PC-9 (cell line): ENCODE measurements at regions not wholly inside any gene's neighbourhood (a gene's known extent, or its start where the extent isn't known, plus 50 kb on each side); places are given as distances from the start of the nearest gene placed in this dataset.

Experiments
- BruUV-seq: library from RNA; stranded (reverse); fragments of 400-500 nt; replicated peaks from 2 replicates; lab custom pipeline; 2021; lab: Mats Ljungman, UMichigan
- CTCF ChIA-PET: fragments of 300-600 bp; sonication (Branson Sonifier 250); formaldehyde crosslinking; loops from one replicate; lab custom pipeline; 2022; ENCODE audit warnings: antibody characterized with exemption; lab: Charles Lee
- POLR2A ChIA-PET: fragments of 300-600 bp; sonication (Branson Sonifier 250); formaldehyde crosslinking; loops from one replicate; lab custom pipeline; 2022; ENCODE audit warnings: antibody characterized with exemption; ENCODE audit not compliant: unreplicated experiment; lab: Charles Lee
- DNase-seq, 2 experiments: peaks; one replicate each; pipeline versions ENCODE4 v3.0.0 to v3.0.0-alpha.2; 2015 to 2022; ENCODE audit warnings: mixed read lengths in 1 of 2
- H2AFZ ChIP-seq: fragments of 200-600 bp; sonication (generic); 2 replicates; pipeline ENCODE4 v1.8.1; 2017; ENCODE audit warnings: antibody characterized with exemption
- H3F3A ChIP-seq: fragments of 200-600 bp; sonication (generic); 2 replicates; pipeline ENCODE4 v1.8.1; 2017; ENCODE audit warnings: antibody characterized with exemption, mild to moderate bottlenecking, low read depth; ENCODE audit not compliant: insufficient read depth
- H3K27ac ChIP-seq: fragments of 200-600 bp; sonication (generic); 2 replicates; pipeline ENCODE4 v1.6.1; 2016; ENCODE audit warnings: mixed run types
- H3K27me3 ChIP-seq: fragments of 200-600 bp; sonication (generic); 2 replicates; pipeline ENCODE4 v1.6.1; 2016; ENCODE audit warnings: low read depth, mixed run types; ENCODE audit not compliant: insufficient read depth
- H3K36me3 ChIP-seq: fragments of 200-600 bp; sonication (generic); 2 replicates; pipeline ENCODE4 v1.6.1; 2016; ENCODE audit warnings: low read depth, mixed run types
- H3K4me1 ChIP-seq: fragments of 200-600 bp; sonication (generic); replicated peaks from 2 replicates; pipeline ENCODE4 v1.6.1; 2016; ENCODE audit warnings: mixed run types; ENCODE audit not compliant: insufficient read depth
- H3K4me2 ChIP-seq: fragments of 200-600 bp; sonication (generic); 2 replicates; pipeline ENCODE4 v1.6.1; 2017; ENCODE audit warnings: mixed run types
- H3K4me3 ChIP-seq: fragments of 200-600 bp; sonication (generic); 2 replicates; pipeline ENCODE4 v1.6.1; 2016; ENCODE audit warnings: mixed run types
- H3K79me2 ChIP-seq: fragments of 200-600 bp; sonication (generic); 2 replicates; pipeline ENCODE4 v1.6.1; 2017; ENCODE audit warnings: low read depth, mixed run types
- H3K9me2 ChIP-seq: fragments of 200-600 bp; sonication (generic); 2 replicates; pipeline ENCODE4 v1.8.1; 2017; ENCODE audit warnings: mild to moderate bottlenecking; ENCODE audit not compliant: insufficient read depth
- H3K9me3 ChIP-seq: fragments of 200-600 bp; sonication (generic); 2 replicates; pipeline ENCODE4 v1.8.1; 2016; ENCODE audit warnings: low read depth; ENCODE audit not compliant: insufficient read depth
- H4K20me1 ChIP-seq: fragments of 200-600 bp; sonication (generic); 2 replicates; pipeline ENCODE4 v1.8.1; 2017; ENCODE audit not compliant: insufficient read depth
- EZH2 ChIP-seq: fragments of 200-600 bp; sonication (generic); IDR thresholded peaks from 2 replicates; pipeline ENCODE4 v1.8.0; 2017; ENCODE audit warnings: antibody characterized with exemption, low read depth
- intact Hi-C: fragments of 100-400 bp; cut with micrococcal nuclease; formaldehyde crosslinking; loops from one replicate; pipeline ENCODE4 v1.10.0; 2022; ENCODE audit not compliant: unreplicated experiment
- TF ChIP-seq, protein P1 (sequence below): fragments of 200-600 bp; sonication (generic); conservative IDR thresholded peaks from 2 replicates; pipeline ENCODE4 v1.6.1; 2017; ENCODE audit warnings: mixed run types, antibody characterized with exemption, mild to moderate bottlenecking, moderate library complexity

GRCh38 chr7:67519171-67519570, 522.5 kb downstream of the TYW1 start:
- Histone ChIP-seq H3K4me1 (no peaks in the 10 kb centered on the region), H4K20me1 (no peaks in the 10 kb centered on the region), H3K9me2 (no peaks in the 10 kb centered on the region), H2AFZ (no peak overlapping the region), H3K27ac (no peak overlapping the region), H3K9me3 (no peaks in the 10 kb centered on the region), H3K4me3 (no peak overlapping the region), H3K4me2 (no peak overlapping the region), H3K27me3 (no peaks in the 10 kb centered on the region), H3K79me2 (no peaks in the 10 kb centered on the region), H3K36me3 (no peaks in the 10 kb centered on the region), H3F3A (no peaks in the 10 kb centered on the region)
- DNase-seq, result no peak
- BruUV-seq, result no TSS peak
- TF ChIP-seq, protein P1, sequence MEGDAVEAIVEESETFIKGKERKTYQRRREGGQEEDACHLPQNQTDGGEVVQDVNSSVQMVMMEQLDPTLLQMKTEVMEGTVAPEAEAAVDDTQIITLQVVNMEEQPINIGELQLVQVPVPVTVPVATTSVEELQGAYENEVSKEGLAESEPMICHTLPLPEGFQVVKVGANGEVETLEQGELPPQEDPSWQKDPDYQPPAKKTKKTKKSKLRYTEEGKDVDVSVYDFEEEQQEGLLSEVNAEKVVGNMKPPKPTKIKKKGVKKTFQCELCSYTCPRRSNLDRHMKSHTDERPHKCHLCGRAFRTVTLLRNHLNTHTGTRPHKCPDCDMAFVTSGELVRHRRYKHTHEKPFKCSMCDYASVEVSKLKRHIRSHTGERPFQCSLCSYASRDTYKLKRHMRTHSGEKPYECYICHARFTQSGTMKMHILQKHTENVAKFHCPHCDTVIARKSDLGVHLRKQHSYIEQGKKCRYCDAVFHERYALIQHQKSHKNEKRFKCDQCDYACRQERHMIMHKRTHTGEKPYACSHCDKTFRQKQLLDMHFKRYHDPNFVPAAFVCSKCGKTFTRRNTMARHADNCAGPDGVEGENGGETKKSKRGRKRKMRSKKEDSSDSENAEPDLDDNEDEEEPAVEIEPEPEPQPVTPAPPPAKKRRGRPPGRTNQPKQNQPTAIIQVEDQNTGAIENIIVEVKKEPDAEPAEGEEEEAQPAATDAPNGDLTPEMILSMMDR, result no peak
- no peak for TF ChIP-seq EZH2
- ChIA-PET POLR2A (no interaction called here), CTCF (no interaction called here)
- intact Hi-C loops, result no loop called here

DNA sequence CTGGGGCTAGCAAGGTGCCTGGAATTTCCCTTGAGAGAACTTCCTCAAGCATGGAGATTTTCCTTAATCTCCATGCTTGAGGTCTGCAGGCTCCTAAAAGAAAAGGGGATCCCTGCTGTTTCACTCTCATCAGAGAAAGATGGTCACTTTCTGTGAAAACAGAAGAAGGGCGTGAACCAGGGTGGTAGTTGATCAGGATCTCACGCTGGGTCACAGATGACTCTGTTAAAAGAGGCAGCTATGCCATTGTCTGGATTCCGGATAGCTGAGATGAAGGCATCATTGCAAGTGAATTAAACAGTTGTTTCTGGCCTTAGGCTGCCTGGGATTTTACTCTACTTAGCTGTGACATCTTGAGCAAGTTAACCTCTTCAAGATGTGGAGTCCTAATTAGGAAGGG, 525.9 kb downstream of the TYW1 start:
- intact Hi-C loops, result no loop called here
- TF ChIP-seq EZH2, result no peak
- TF ChIP-seq, protein P1, result no peak
- Histone ChIP-seq H3K9me3 (no peaks in the 10 kb centered on the region), H4K20me1 (no peaks in the 10 kb centered on the region), H3K27ac (no peak overlapping the region), H3K27me3 (0 out of 2 replicates have a peak, but pooled peaks cover 5% of the 10 kb centered on the region), H3K9me2 (no peaks in the 10 kb centered on the region), H3K79me2 (no peaks in the 10 kb centered on the region), H3F3A (no peaks in the 10 kb centered on the region), H3K4me1 (no peaks in the 10 kb centered on the region), H3K36me3 (no peaks in the 10 kb centered on the region), H2AFZ (no peak overlapping the region), H3K4me2 (no peak overlapping the region), H3K4me3 (no peak overlapping the region)
- ChIA-PET POLR2A (no interaction called here), CTCF (no interaction called here)
- no TSS peak for BruUV-seq
- DNase-seq, result no peak

- TF ChIP-seq EZH2, result no peak
- TF ChIP-seq, protein P1, result no peak
- CTCF ChIA-PET, result no interaction called here
- Histone ChIP-seq H3K27ac (no peak overlapping the region), H3K9me2 (no peaks in the 10 kb centered on the region), H3K27me3 (peaks cover 16% of the 10 kb centered on the region; the same call in 1 of the 2 replicates), H3K9me3 (no peaks in the 10 kb centered on the region), H3K4me1 (no peaks in the 10 kb centered on the region), H3F3A (no peaks in the 10 kb centered on the region), H3K4me2 (no peak overlapping the region), H3K36me3 (no peaks in the 10 kb centered on the region), H3K79me2 (no peaks in the 10 kb centered on the region), H3K4me3 (no peak overlapping the region), H4K20me1 (no peaks in the 10 kb centered on the region), H2AFZ (no peak overlapping the region)
- no TSS peak for BruUV-seq
- POLR2A ChIA-PET, result no interaction called here
- no peak for DNase-seq
- intact Hi-C loops, result no loop called here
Measured at GRCh38 chr7:67523713-67524112, 527.1 kb downstream of the TYW1 start.
